H9 (cell line): ENCODE measurements at regions not wholly inside any gene's neighbourhood (a gene's known extent, or its start where the extent isn't known, plus 50 kb on each side); places are given as distances from the start of the nearest gene placed in this dataset.

ENCODE experiments used
- DNase-seq: peaks from one replicate; pipeline ENCODE4 v3.0.0-alpha.2; 2017
- H2AFZ ChIP-seq: one replicate; pipeline ENCODE4 v1.6.1; 2013; ENCODE audit warnings: mild to moderate bottlenecking, low read length, control low read depth, moderate library complexity
- H2AK5ac ChIP-seq: 2 replicates; pipeline ENCODE4 v1.6.1; 2013; ENCODE audit warnings: low read length, control low read depth, mixed read lengths; ENCODE audit not compliant: insufficient read length
- H2BK120ac ChIP-seq: one replicate; pipeline ENCODE4 v1.6.1; 2013; ENCODE audit warnings: low read depth, mild to moderate bottlenecking, low read length, control low read depth, inconsistent platforms; ENCODE audit not compliant: poor library complexity, severe bottlenecking
- H2BK12ac ChIP-seq: 2 replicates; pipeline ENCODE4 v1.6.1; 2013; ENCODE audit warnings: low read length, control low read depth, mixed read lengths, low read depth; ENCODE audit not compliant: insufficient read length
- H2BK15ac ChIP-seq: 2 replicates; pipeline ENCODE4 v1.6.1; 2013; ENCODE audit warnings: low read depth, low read length, control low read depth
- H2BK20ac ChIP-seq: one replicate; pipeline ENCODE4 v1.6.1; 2013; ENCODE audit warnings: low read depth, mild to moderate bottlenecking, low read length, control low read depth, inconsistent platforms; ENCODE audit not compliant: poor library complexity, severe bottlenecking
- H2BK5ac ChIP-seq: 2 replicates; pipeline ENCODE4 v1.6.1; 2013; ENCODE audit warnings: low read length, control low read depth, mixed read lengths; ENCODE audit not compliant: insufficient read length
- H3K14ac ChIP-seq: 2 replicates; pipeline ENCODE4 v1.6.1; 2013; ENCODE audit warnings: low read length, control low read depth; ENCODE audit not compliant: insufficient read depth
- H3K18ac ChIP-seq: 2 replicates; pipeline ENCODE4 v1.6.1; 2013; ENCODE audit warnings: low read depth, mild to moderate bottlenecking, mixed read lengths, low read length, control low read depth; ENCODE audit not compliant: insufficient read length
- H3K23ac ChIP-seq: 2 replicates; pipeline ENCODE4 v1.6.1; 2013; ENCODE audit warnings: low read length, control low read depth, mixed read lengths, low read depth; ENCODE audit not compliant: insufficient read length
- H3K23me2 ChIP-seq: 2 replicates; pipeline ENCODE4 v1.6.1; 2013; ENCODE audit warnings: low read depth, mild to moderate bottlenecking, mixed read lengths, low read length, control low read depth; ENCODE audit not compliant: insufficient read length, poor library complexity, severe bottlenecking
- H3K27ac ChIP-seq: 2 replicates; pipeline ENCODE4 v1.5.1; 2013; ENCODE audit warnings: low read length, control low read depth, mixed read lengths, low read depth; ENCODE audit not compliant: insufficient read length
- H3K27me3 ChIP-seq: 2 replicates; pipeline ENCODE4 v1.6.1; 2013; ENCODE audit warnings: low read length, control low read depth, inconsistent platforms; ENCODE audit not compliant: insufficient read depth
- H3K4ac ChIP-seq: 2 replicates; pipeline ENCODE4 v1.6.1; 2013; ENCODE audit warnings: low read depth, mild to moderate bottlenecking, control low read depth, inconsistent platforms, low read length, moderate library complexity
- H3K4me1 ChIP-seq: 2 replicates; pipeline ENCODE4 v1.6.1; 2013; ENCODE audit warnings: low read length, control low read depth, inconsistent platforms; ENCODE audit not compliant: insufficient read depth
- H3K4me2 ChIP-seq: 2 replicates; pipeline ENCODE4 v1.6.1; 2013; ENCODE audit warnings: low read length, control low read depth, mixed read lengths; ENCODE audit not compliant: insufficient read length, insufficient read depth
- H3K56ac ChIP-seq: 2 replicates; pipeline ENCODE4 v1.6.1; 2013; ENCODE audit warnings: low read depth, mild to moderate bottlenecking, mixed read lengths, low read length, control low read depth; ENCODE audit not compliant: insufficient read length
- H3K79me1 ChIP-seq: 2 replicates; pipeline ENCODE4 v1.6.1; 2013; ENCODE audit warnings: low read depth, mild to moderate bottlenecking, moderate library complexity, low read length, control low read depth, inconsistent platforms; ENCODE audit not compliant: insufficient read depth, poor library complexity, severe bottlenecking
- H3K79me2 ChIP-seq: 2 replicates; pipeline ENCODE4 v1.6.1; 2013; ENCODE audit warnings: low read length, control low read depth, inconsistent platforms; ENCODE audit not compliant: insufficient read depth
- H3K9ac ChIP-seq: 2 replicates; pipeline ENCODE4 v1.6.1; 2013; ENCODE audit warnings: low read length, control low read depth, mixed read lengths; ENCODE audit not compliant: insufficient read length; ENCODE audit errors: extremely low read depth
- H3K9me3 ChIP-seq: one replicate; pipeline ENCODE4 v1.6.1; 2013; ENCODE audit warnings: low read depth, low read length, inconsistent platforms; ENCODE audit not compliant: control insufficient read depth
- H3T11ph ChIP-seq: one replicate; pipeline ENCODE4 v1.6.1; 2013; ENCODE audit warnings: mild to moderate bottlenecking, low read length, control low read depth, inconsistent platforms
- H4K20me1 ChIP-seq: one replicate; pipeline ENCODE4 v1.6.1; 2013; ENCODE audit not compliant: control insufficient read depth, insufficient read length, insufficient read depth
- H4K5ac ChIP-seq: 2 replicates; pipeline ENCODE4 v1.6.1; 2013; ENCODE audit warnings: low read depth, mild to moderate bottlenecking, mixed read lengths, low read length, control low read depth; ENCODE audit not compliant: insufficient read length
- H4K8ac ChIP-seq: replicated peaks from 2 replicates; pipeline ENCODE4 v1.6.1; 2013; ENCODE audit warnings: low read length, control low read depth, mixed read lengths, low read depth; ENCODE audit not compliant: insufficient read length
- H4K91ac ChIP-seq: 2 replicates; pipeline ENCODE4 v1.6.1; 2013; ENCODE audit warnings: low read depth, mild to moderate bottlenecking, moderate library complexity, mixed read lengths, low read length, control low read depth; ENCODE audit not compliant: insufficient read length
- H3K27ac Mint-ChIP-seq, 3 experiments: 2 replicates in 2 of 3; 3 replicates in 1 of 3; pipeline ENCODE4 v1.8.0; 2020 to 2021; ENCODE audit warnings: mixed read lengths in 3 of 3, mild to moderate bottlenecking in 1 of 3, moderate library complexity in 1 of 3
- H3K27me3 Mint-ChIP-seq: 2 replicates; pipeline ENCODE4 v1.8.0; 2021; ENCODE audit warnings: low read depth, mild to moderate bottlenecking, moderate library complexity, mixed read lengths
- H3K36me3 Mint-ChIP-seq, 3 experiments: 2 replicates in 2 of 3; 3 replicates in 1 of 3; pipeline ENCODE4 v1.8.0; 2020 to 2021; ENCODE audit warnings: low read depth in 3 of 3, mixed read lengths in 3 of 3; ENCODE audit not compliant: insufficient read depth in 1 of 3
- H3K4me1 Mint-ChIP-seq, 2 experiments: 2 replicates each; pipeline ENCODE4 v1.8.0; 2020; ENCODE audit warnings: mixed read lengths in 2 of 2
- H3K4me3 Mint-ChIP-seq, 2 experiments: 2 replicates in 1 of 2; 3 replicates in 1 of 2; pipeline ENCODE4 v1.8.0; 2020 to 2021; ENCODE audit warnings: mild to moderate bottlenecking in 2 of 2, mixed read lengths in 2 of 2, moderate library complexity in 1 of 2
- H3K9me3 Mint-ChIP-seq, 2 experiments: 2 replicates in 1 of 2; 3 replicates in 1 of 2; pipeline ENCODE4 v1.8.0; 2020; ENCODE audit warnings: mild to moderate bottlenecking in 2 of 2, mixed read lengths in 2 of 2, moderate library complexity in 1 of 2
- WGBS: extraction: QIAGEN DNeasy Blood & Tissue Kit; methylation state at CpG from one replicate; pipeline ENCODE4 v1.1.7; 2013; ENCODE audit warnings: missing lambda C conversion rate, low lambda C conversion rate, mixed read lengths; ENCODE audit not compliant: insufficient read length; ENCODE audit errors: extremely low coverage; 5-methylcytosine and 5-hydroxymethylcytosine counted together
- TF ChIP-seq, protein P1 (sequence below): fragments of 200-600 bp; sonication (generic); conservative IDR thresholded peaks from 3 replicates; pipeline ENCODE4 v1.8.0; 2021; ENCODE audit warnings: antibody characterized with exemption, mild to moderate bottlenecking

DNA sequence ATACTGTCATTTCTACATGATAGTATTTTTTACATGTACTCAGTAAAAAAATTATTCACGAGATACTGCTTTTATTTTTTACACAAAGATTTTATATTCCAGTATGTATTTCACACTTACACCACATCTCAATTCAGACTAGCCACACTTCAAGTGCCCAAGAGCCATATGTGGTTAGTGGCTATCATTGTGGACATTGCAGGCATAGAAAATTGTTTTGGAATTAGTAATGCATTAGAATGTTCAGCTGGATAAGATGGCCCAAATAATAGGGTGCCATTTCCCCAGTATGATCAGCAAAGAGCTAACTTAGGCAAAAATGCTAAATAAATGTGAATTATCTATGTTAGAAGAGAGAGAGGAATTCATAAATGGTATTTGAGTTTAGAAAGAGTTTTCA is 203.8 kb upstream of the MCTP2 start:
- Histone ChIP-seq H2BK5ac (no peak overlapping the region), H3K79me2 (no peaks in the 10 kb centered on the region), H2BK20ac (no peak overlapping the region), H2BK15ac (no peak overlapping the region), H4K20me1 (no peaks in the 10 kb centered on the region), H4K91ac (no peak overlapping the region), H3K27me3 (no peaks in the 10 kb centered on the region), H3K56ac (no peak overlapping the region), H3K23me2 (no peaks in the 10 kb centered on the region), H3K27ac (no peak overlapping the region), H4K8ac (no peak overlapping the region), H3K9ac (no peak overlapping the region), H3K14ac (no peak overlapping the region), H3T11ph (no peak overlapping the region), H4K5ac (no peak overlapping the region), H3K23ac (no peak overlapping the region), H3K79me1 (no peaks in the 10 kb centered on the region), H3K4ac (no peak overlapping the region), H3K18ac (no peak overlapping the region), H3K4me1 (no peaks in the 10 kb centered on the region), H3K4me2 (no peak overlapping the region), H2AK5ac (no peak overlapping the region), H2BK12ac (no peak overlapping the region), H2AFZ (no peak overlapping the region), H2BK120ac (no peak overlapping the region), H3K9me3 (no peaks in the 10 kb centered on the region)
- no peaks in the 10 kb centered on the region for H3K36me3 Mint-ChIP-seq
- no peaks in the 10 kb centered on the region for H3K4me1 Mint-ChIP-seq
- H3K27me3 Mint-ChIP-seq: no peaks in the 10 kb centered on the region; the same call in 1 of the 2 replicates
- H3K27ac Mint-ChIP-seq: no peak overlapping the region
- TF ChIP-seq, protein P1, sequence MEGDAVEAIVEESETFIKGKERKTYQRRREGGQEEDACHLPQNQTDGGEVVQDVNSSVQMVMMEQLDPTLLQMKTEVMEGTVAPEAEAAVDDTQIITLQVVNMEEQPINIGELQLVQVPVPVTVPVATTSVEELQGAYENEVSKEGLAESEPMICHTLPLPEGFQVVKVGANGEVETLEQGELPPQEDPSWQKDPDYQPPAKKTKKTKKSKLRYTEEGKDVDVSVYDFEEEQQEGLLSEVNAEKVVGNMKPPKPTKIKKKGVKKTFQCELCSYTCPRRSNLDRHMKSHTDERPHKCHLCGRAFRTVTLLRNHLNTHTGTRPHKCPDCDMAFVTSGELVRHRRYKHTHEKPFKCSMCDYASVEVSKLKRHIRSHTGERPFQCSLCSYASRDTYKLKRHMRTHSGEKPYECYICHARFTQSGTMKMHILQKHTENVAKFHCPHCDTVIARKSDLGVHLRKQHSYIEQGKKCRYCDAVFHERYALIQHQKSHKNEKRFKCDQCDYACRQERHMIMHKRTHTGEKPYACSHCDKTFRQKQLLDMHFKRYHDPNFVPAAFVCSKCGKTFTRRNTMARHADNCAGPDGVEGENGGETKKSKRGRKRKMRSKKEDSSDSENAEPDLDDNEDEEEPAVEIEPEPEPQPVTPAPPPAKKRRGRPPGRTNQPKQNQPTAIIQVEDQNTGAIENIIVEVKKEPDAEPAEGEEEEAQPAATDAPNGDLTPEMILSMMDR: no peak
- DNase-seq: no peak
- no CpG with 5 or more reads among the region's 1 CpG for WGBS
- H3K9me3 Mint-ChIP-seq: no peaks in the 10 kb centered on the region
- no peak overlapping the region for H3K4me3 Mint-ChIP-seq
